DMS153 (cell line): ENCODE measurements at regions not wholly inside any gene's neighbourhood (a gene's known extent, or its start where the extent isn't known, plus 50 kb on each side); places are given as distances from the start of the nearest gene placed in this dataset.

Source experiments
- DNase-seq: peaks from one replicate; lab custom pipeline; 2025; lab: John Stamatoyannopoulos, UW

- DNase-seq = no peak
Measured at GRCh38 chr1:106677721-106678120, 378.8 kb upstream of the PRMT6 start.

GRCh38 chr1:106678279-106679050 is 378.0 kb upstream of the PRMT6 start:
- DNase-seq = no peak

DNA sequence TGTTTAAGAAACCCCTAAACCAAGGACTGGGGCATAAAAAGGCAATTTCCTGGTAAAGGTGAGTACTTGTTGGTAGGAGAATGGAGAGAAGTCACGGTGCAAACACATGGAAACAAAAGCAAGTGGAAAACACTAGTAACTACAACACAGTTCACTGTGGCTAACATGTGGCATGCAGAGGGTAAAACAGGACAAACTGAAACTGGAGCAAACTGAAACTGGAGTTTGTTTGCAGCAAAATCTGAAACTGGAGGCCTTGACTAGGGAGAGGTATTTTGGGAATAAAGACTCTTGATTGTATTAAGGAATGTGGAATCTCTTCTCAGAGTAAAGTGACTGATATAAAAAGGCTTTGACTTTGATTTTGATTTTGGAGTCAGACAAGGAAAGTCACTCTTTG is 376.3 kb upstream of the PRMT6 start:
- DNase-seq = no peak

DNA sequence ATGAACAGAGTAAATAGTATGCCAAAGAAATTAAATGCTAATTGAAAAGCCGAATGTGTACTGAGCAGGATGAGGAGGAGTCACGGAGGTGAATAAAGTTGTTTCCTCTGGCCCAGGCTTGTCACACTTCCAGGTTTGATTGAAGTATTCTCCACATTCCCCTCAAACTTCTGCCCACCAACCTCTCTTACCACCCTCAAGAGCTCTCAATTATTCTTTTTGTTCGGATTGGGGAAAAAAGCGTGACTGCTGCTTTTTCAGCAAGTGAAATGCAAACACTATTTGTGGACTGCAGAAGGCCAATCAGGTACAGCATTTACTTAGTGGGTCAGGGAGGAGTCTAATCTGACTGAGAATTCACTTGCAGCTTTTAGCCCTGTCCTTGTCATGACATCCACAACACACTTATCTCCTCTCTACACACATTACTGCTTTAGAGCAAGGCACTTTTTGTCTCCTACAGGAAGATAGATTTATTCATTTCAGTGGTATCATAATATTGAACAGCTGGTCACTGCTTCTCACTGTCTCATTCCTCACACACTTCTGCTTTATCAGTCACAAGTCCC is 375.6 kb upstream of the PRMT6 start:
- DNase-seq = no peak

DNA sequence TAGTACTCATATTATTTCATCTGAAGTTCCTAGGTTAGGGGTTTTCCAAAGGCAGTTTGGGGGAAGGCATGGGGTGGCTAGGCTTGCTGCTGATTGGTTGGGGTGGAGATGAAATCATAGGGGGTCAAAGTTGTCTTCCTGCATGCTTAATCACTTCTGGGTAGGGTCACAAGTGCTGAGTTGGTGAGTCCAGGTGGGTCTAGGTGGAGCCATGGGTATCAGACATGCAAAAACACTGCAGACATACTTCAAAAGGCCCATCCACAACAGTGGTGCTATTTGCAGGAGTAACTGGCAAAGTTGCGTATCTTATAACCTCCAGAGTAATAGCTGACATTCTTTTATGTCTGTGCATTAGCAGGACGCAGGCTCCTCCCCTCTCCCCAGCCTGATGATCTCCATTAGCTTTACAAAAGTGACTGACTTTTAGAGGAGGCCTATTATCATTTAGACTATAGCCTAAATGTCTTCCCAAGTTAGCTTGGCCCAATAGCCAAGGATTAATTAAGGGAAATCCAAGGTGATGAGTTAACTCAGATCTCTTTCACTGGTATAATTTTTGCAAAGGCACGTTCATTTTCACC is 374.4 kb upstream of the PRMT6 start:
- no peak for DNase-seq

DNA sequence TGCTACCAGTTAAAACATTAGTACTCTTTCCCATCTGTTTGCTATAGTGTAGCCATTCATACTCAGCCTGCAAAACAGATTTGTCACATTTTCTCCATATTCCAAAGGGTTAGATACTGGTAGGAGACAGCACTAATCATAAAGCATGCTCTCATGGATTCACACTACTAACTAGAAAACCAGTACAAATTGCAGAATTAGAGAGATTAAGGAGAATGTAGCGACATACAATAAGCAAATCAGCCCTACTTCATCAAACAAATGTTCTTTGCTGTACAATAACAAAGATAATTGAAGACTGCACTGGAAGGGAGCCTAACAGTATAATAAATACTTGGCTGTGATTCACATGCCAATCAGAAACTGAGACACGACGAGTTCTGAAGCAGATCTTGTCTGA is 368.0 kb upstream of the PRMT6 start:
- DNase-seq = no peak

- DNase-seq = no peak
Measured at GRCh38 chr1:106698660-106699059, 357.8 kb upstream of the PRMT6 start.

GRCh38 chr1:106699433-106699832 is 357.0 kb upstream of the PRMT6 start:
- no peak for DNase-seq

DNA sequence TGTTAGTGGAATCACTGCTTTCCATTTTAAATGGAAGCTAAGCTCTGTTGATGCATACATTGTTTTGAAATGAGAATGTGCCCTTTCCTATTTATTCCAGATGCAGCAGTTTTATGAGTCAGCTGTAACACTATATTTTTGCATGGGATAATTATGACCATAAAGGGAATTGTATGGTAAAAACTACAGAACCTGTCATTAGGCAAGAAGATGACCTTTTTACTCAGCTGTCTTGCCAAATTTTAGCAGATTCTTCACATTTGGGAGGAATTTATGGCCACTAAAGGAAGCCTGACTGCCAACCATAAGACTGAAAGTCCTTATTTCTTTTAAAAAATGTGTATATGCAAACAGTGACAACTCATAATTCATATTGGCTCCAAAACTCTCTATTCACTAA is 356.3 kb upstream of the PRMT6 start:
- DNase-seq = no peak

- no peak for DNase-seq
Measured at GRCh38 chr1:106705971-106706370, 350.5 kb upstream of the PRMT6 start.

GRCh38 chr1:106717591-106717990 is 338.9 kb upstream of the PRMT6 start:
- no peak for DNase-seq

GRCh38 chr1:106721790-106722189 is 334.7 kb upstream of the PRMT6 start:
- DNase-seq = no peak

DNA sequence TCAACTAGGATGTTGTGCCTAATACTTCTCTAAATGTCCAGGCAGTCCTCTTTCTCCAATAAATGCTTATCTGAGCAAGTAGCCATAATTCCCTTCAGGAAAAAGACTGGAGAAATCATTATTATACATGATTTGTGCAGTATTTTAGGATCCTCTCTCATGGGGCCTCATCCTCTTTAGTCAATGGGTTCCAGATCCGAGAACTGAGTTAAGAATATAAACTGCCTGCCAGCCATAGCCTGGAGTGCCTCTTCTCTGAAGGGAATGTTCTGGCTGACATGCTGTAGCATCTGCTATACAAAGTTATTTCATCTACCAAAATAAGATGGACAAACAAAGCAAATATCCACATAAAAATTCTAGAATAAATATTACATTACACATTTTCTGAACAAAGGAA is 334.0 kb upstream of the PRMT6 start:
- no peak for DNase-seq

- DNase-seq = no peak
Measured at GRCh38 chr1:106727171-106727570, 329.3 kb upstream of the PRMT6 start.

DNA sequence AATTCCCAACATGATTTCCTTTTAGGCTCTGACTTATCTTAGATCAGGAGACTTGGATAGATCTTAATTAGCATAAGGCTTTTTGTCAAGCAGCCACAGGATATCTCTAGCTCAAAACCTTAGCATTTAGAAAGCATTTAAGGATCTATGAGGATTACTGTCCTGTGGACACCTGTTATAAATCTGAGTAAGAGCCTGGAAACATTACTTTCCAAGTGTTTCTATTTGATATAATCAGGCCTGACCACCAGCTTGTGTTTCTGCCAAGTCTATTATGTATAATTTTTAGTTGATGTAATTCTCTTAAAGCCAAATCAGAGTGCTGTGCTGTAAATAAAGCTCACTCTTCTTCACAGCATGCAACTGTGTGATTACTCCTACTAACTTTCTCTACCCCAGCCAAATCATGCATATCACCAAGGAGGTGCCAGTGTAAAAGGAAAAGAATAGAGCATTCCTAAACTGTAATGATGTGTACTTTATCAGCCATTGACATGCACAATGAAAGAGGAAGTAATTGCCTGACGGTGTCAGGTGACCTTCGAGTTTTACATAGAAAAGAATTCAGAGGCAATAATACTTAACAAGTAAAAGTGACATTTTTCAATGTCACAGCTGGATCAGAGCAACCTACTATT is 309.9 kb upstream of the PRMT6 start:
- DNase-seq = no peak

DNA sequence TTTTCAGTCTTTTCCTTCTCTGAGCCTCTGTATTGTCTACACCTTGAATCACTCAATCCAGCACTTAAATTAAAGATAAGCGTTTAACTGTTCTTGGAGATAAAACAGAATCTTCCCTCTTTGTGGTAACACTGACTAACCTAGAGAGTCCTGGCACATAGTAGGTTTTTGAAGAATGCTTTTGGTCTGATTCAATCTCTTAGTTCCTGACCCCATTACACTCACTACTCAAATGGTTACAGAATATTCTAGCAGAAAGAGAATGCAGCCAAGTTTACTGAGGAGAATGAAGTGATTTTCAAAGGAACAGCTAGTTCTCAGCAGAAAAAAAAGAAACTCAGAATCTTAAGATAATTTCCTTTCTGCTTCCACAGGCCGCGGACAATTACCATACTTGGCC is 309.2 kb upstream of the PRMT6 start:
- no peak for DNase-seq

GRCh38 chr1:106747791-106748190 is 308.7 kb upstream of the PRMT6 start:
- DNase-seq = no peak

GRCh38 chr1:106748606-106749005 is 307.9 kb upstream of the PRMT6 start:
- DNase-seq = no peak

DNA sequence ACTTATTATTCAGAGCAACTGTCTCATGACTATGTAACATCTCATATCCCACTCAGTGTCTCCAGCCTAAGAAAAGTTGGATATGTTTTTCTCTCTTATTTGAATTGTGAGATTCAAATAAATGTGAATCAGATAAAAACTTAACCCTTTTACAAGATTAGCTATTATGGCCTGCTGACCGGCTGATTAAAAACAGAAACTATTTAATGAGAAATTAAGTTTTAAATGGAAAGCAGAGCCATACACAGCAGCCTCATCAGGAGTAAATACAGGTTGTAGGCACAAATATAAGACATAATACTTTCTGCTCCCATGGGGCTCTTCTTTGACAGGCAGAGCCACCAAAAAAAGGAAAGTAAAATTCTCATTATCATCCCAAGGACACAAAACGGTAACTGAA is 307.0 kb upstream of the PRMT6 start:
- no peak for DNase-seq

DNA sequence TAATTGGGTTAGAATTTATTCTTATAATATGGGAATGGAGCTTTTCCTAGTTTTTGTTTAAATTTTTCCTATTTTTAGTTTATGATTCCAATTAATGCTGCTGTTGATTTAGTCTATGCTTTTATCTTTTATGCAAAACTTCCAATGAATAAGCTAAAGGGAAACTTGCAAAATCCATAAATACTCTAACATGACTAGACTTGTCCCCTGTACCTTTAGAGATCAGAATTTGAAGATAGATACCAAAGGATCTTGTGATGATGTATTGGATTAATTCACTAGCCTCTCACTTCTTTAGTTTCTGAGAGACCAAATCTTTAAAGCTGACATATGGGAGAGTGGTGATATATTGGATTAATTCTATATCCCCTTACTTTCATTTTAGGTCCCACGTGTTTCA is 306.6 kb upstream of the PRMT6 start:
- no peak for DNase-seq

DNA sequence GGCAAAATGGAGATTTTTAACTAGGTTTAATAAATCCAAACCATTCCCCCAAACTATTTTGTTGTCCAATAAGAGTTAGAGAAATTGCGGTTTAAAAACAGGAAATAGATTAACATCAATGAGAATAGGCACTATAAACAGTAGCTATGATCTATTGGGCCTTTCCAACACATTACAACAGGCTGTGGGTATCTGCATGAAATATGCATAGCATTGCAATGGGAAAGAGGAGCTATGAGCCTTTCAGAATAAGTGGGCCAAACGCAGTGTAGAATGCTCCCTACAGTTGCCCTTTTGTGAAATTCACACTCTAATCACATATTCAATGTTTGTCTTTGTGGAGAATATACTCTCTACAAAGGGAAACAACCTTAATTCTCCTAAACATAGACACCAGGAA is 305.5 kb upstream of the PRMT6 start:
- DNase-seq = no peak

DNA sequence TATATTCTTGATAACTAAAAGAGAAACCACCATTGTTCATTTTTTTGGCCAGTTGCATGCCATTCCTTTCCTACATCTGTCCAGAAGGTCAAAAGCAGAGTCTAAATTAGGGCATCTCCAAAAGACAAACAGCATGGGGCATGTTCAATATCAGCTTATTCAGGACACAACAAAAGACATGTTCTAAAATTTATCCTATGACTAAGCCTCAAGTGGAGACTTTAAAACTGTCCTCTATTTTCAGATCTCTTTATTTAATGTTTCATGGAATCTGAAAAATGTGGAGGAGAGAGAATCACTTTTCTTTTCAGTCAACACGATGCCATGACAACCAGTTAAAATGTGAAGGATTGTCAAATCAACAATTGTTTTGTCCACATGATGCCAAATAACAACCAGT is 303.4 kb upstream of the PRMT6 start:
- DNase-seq = no peak

- DNase-seq = no peak
Measured at GRCh38 chr1:106754957-106755356, 301.5 kb upstream of the PRMT6 start.
